Pulmonary artery endothelial cell (primary cell): ENCODE measurements at regions not wholly inside any gene's neighbourhood (a gene's known extent, or its start where the extent isn't known, plus 50 kb on each side); places are given as distances from the start of the nearest gene placed in this dataset.

Source experiments
- DNase-seq: peaks from one replicate; pipeline ENCODE4 v3.0.0-alpha.2; 2011; ENCODE audit warnings: low read depth, low spot score

DNA sequence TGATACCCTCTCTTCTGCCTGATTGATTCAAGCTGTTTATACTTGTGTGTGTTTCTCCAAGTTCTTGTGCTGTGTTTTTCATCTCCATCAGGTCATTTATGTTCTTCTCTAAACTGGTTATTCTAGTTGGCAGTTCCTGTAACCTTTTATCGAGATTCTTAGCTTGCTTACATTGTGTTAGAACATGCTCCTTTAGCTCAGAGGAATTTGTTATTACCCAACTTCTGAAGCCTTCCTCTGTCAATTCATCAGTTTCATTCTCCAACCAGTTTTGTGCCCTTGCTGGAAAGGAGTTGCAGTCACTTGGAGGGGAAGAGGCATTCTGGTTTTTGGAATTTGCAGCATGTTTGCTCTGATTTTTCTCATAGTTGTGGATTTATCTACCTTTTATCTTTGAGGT, 126.2 kb upstream of the FTMT start:
- DNase-seq, result no peak

DNA sequence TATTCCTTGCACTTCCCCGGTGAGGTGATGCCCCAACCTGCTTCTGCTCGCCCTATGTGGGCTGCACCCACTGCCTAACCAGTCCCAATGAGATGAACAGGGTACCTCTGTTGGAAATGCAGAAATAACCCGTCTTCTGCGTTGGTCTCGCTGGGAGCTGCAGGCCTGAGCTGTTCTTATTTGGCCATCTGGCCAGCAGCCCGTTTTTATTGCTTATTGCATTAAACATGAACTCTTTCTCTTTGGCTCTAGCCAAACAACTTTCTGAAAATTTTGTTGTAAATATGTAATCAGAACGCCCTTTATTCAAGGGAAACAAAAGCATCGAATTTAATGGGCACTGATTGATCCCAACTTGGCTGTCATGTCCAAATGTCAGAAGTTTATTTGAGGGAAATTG, 124.7 kb upstream of the FTMT start:
- DNase-seq, result no peak

DNA sequence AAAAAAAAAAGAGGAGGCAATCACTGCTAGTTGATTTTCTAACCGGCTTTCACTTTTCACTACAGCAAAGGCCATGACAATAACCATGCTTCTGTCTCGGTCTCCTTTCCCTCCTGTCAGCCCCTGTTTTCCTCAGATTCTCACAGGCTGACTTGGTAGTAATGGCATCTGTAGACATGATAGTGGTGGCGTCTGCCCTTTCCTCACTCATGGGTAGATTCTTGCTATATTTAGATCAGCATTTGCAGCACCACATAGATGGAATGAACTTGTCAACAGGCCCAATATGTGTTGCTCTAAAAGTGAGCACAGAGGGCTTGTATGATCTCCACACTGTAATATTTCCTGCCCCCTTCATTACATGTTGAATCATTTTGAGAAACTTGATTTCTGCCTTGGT, 120.3 kb upstream of the FTMT start:
- no peak for DNase-seq

DNA sequence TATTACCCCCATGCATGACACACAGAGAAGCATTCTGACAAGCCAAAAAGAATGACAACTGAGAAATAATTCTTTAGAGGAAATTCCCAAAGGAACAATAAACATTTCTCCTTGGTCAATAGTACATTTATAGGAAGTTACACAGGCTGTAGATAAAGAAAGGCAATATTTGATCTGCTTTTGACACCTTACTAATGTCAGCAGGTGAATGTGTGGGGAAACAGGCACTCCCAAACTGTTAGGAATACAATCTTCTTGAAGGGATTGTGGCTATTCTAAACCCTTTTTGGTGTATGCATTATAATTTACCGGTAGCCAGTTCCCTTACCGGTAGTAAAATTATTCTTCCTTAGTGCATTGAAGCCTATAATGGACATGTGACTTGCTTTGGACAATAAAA, 116.1 kb upstream of the FTMT start:
- DNase-seq, result no peak

DNA sequence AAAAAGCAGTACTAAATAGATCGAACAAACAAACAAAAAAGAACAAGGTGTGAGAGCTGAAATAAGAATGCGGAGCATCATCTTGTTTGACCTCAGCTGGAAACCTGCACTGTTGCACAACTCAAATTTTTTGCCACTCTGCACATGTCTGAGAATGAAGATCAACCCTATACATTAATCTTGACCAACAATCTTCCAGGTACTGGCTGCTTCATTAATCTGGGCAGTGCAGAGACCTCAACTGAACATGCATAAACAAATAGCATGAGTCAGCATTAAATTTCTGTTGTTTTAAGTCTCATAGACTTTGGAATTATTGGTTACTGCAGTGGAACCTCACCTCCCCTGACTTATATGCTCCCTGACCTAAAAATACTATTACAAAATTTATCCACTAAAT, 114.6 kb upstream of the FTMT start:
- no peak for DNase-seq

DNA sequence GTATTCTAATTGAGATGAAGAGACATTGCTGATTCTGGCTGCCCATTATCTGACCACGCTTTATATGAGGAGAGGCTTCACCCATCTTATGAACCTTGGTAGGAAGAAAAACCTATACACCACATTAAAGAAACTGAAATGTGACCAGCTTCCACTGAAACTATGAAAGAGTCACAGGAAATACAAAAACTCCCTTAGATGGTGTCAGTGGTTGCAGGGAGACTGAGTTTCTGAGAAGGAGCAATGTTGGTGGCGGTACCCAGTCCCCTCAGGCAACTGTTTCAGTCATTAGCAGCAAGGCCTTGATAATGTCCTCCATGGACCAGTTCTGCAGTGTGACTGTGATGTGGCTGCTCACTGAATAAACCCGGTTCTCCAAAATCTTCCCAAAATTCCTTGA, 110.5 kb upstream of the FTMT start:
- no peak for DNase-seq

DNA sequence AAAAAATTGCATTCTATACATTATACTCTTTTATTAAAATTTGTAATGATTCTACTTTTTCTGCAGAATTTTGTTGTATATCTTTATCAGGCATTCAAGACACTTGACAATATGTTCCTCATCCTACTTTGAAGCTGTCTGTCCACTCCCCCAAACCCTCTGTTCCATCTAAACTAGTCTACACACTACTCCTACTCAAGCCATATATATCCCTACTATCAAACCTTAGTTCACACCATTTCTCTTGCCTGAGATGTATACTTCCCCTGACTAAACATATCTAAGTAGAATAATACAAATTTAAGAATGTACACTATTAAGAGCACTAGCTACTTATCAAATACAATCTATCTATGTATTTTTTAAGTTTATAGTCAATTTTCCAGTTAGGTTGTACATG, 107.1 kb upstream of the FTMT start:
- no peak for DNase-seq

DNA sequence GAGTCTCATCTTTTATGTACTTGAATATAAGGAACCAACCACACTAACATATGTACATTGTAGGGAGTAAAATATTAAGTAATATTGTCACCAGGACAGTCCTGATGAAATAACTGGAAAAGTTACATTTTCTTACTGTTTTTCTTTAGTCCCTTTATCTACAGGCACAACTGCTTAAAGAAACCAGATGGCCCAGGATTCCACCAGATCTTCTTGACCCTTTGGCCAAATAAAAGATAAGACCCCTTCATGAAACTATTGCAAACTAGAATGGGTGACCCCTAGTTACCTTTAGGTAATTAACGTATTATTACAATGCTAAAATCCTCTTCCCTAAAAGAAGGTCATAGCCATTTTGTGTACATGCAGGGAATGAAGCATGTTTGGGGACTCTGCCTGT, 106.3 kb upstream of the FTMT start:
- DNase-seq, result no peak

DNA sequence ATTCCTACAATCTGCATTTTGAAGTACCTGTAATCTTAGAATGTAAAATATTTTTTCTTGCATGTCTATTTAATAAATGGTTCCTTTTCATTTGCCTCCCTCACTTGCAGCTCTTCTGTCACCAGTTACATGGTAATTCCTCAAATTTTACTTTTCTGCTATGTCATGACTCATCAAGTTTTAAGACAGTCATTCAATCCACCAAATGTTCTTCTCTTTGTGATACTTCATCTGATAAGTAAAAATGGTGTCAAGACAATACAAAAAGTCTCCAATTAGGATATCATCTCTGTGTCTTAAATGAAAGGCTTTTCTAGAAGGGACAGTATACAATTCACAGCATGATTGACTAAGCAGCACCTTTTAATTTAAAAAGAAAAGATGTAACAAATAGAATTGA, 104.9 kb upstream of the FTMT start:
- no peak for DNase-seq

DNA sequence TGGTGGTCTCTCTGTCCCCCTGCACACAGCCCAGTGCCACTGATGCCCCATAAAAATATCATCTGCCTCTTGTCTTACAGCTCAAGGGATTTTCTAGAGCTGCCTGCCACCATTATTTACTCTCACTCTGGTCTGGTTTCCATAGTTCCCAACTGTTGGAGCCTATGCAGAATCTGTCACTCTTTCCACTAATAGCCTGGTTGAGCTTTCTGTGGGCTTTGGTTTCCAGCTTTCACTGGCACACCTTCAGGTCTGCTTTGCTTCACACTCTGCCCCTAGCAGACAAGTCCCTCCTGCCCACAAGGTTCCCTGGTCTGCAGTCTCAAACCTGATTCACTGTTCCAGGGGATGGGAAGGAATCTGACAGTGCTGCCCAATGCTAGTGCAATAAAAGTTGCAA, 103.0 kb upstream of the FTMT start:
- DNase-seq, result no peak

DNA sequence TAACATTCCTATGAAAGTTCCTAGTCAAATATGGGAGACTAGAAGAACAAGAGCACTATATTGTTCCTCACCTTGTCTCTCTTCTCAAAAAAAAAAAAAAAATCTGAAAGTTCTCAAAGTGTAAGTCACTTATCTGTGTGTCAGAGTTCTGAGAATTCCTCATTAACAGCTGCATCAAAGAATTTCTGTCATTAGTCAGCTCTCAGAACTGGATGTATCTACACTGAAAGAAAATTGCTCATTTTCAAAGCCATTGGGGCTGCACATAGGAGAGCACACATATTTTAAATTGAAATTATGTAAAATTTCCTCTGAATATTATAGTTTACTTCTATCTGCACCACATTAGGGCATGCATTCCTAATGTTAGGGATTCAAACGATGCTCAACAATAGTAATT, 99.5 kb upstream of the FTMT start:
- no peak for DNase-seq

DNA sequence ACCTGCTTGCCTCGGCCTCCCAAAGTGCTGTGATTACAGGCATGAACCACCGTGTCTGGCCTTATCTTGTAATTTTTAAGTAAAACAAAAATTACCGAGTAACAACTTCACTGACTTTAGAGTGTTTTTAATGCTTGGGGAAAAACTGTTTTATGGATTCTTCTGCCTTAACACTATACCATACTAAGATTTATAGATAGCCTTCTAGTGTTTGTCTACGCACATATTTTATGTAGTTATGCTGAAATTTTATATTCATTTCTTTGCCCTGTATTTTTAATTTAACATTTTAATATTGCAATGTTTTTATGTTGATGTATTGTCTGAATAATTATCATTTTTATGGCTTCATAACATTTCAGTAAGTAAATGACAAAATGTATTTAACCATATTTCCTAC, 96.4 kb upstream of the FTMT start:
- no peak for DNase-seq

DNA sequence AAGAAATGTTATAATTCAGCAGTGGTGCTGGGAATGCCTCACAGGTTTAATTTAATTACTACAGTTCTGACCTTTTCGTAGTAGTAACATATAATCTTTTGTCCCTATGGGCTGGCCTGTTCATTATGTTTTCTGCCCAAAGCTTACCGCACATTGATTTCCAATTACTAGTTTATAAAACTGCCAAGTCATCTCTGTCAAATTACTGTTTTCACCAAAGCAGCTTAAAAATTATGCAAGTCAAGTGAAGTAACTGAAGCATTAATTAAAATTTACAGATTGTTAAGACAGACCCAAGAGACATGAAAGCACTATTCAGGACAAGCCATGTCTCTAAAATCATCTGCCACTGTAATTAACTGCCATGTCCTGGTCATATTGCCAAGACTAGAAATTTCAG, 93.9 kb upstream of the FTMT start:
- DNase-seq, result no peak

DNA sequence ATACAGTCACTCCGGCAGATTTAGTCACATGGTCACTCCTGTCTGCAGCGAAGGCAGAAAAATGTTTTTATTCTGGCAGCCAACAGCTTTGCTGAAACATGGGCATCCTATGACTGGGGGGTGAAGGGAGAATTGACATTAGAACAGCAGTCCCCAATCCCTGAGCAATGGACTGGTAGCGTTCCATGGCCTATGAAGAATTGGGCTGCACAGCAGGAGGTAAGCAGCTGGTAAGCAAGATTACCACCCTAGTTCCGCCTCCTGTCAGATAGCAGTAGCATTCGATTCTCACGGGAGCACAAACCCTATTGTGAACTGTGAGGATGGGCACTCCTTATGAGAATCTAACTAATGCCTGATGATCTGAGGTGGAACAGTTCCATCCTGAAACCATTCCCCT, 93.1 kb upstream of the FTMT start:
- DNase-seq, result no peak

DNA sequence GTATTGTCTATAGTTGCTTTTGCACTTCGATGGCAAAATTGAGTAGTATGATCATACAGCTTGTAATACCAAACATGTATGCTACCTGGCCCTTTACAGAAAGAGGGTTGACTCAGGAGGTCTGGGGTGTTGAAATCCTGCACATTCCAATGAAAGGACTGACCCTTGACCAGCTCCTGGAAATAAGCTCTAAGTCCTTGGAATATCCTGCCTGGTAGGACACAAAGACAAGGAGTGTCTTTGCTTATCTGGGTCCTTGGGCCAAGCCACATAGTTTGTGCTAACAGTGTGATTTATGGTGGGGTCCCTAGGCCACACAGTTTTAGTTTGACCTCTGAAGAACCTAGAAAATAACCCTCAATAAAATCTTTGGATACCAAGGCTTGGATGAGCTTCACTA, 89.3 kb upstream of the FTMT start:
- DNase-seq, result no peak

DNA sequence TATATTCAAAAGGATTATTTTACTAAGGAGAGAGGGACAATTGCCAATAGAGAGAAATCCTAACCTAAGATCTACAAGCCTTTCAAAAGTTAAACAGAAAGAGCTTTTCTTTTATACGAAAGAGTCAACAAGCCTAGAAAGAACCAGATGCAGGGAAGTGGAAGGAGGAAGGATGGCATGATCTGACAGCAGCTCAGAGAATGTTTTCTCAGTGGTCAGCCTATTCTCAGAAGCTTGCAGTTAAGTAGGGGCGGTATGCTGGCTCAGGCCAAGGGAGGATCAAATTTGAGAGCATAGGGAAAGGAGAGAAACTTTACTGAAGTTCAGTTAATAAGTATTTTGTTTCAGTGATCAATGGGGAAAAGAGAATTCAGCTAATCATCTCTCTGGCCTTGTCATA, 88.0 kb upstream of the FTMT start:
- no peak for DNase-seq

DNA sequence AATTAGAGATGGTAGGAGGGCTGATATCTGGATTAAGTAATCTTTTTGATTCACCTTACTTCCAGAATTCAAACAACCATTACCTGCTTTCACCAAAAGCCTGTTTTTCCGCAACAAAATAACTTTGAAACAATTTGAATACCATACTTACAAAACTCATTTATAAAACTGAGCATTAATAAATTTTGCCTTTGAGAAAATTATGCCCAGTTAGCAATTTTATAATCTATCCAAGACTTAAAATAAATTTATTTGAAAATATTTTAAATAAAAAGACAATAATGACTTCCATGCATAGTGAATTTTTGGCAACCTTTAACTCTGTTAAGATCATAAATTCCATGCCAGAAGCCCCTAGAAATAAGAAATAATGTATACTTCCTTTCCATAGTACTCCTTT, 71.3 kb upstream of the FTMT start:
- DNase-seq, result no peak

DNA sequence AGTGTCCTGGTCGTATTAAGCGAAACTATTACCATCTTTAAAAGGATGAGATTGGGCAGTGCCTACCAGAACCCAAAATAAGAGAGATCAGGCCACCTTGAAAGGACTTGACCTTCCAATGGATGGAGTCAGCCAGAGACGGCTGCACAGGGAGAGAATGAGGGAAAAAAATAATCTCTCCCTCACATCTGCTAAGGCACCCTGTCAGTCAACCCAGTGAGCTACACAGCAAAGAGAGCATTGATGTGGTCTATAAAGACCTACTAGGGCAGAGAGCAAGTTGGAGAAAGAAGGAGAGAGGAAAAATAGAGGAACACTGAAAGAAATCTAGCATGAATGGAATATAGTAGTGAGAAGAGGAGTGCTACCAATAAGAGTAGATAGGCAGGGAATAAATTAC, 68.0 kb upstream of the FTMT start:
- DNase-seq, result no peak

DNA sequence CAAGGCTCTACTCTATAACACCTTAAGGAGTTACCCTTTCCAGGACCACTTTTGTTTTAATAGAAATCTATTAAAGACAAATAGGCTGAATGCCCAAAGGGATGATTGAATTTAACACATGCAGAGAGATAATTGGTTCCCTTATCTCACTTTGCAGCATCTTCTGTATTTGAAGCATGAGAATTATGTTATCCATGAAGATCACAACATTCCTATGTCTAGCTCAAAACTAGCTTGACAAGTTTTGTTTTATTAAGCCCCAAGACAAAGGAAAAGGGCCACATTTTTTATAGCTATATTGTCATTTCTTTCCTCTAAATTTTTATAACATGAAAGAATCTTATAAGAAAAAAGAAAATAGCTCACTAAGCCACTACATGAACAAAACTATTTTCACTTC, 57.9 kb upstream of the FTMT start:
- DNase-seq, result no peak

DNA sequence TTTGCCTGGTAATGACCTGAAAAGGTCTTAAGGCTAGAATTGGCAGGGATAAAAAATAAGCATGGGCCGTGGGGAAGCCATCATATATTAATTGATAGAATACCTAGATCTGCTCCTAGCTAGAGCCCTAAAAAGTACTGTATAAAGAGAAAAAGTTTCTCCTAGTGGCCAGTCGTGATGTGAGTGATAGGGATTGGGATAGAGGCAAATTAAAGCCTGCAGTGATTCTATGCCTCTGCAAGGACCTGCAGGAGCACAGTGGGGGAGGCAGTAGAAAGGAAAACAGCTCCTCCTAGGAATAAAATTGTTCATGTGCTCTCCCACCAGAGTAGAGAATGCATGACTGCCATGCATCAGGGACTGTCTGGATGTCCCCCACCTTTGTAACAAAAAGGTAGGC, 56.2 kb upstream of the FTMT start:
- DNase-seq, result no peak

DNA sequence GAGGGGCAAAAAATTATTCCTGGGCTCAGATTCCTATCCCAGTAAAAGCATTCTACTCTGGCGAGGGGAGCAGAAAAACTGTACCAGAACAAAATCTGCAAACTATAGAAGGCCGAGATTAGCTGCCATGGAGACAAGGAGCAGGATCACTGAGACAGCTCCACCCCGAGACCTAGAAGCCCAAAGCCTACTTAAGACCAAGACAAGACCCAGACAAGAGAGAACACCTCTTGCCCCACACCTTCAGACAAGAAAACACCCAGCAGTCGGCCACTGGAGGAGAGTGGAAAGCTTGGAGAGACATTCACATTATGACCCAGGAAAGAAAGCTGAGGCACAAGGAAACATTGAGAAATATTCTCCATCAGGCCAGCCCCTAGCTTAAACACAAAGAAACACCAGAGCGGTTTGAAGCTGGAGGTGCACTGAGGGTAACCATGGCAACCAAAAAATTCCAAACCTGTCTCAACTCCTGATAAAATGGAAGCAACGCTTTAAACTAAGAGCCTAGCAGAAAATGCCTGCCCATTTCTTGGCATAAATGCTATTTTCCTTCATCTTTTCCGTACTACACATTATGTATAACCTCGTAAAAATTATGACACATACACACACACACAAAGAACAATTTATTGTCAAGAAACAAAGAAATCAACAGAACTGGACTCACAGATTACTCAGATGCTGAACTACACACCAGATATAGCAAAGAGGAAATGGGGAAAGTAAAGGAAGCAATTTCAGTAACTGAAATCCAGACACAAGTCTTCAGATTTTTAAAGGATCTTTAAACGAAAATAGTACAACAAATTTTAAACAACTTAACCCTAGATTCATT, 53.8 kb upstream of the FTMT start:
- no peak for DNase-seq
